Lower leg skin (tissue), 4 donors: ENCODE measurements at regions not wholly inside any gene's neighbourhood (a gene's known extent, or its start where the extent isn't known, plus 50 kb on each side); places are given as distances from the start of the nearest gene placed in this dataset.

Experiments used
- DNase-seq, 2 donors: peaks; one replicate each; pipeline ENCODE4 v3.0.0-alpha.2; 2019; ENCODE audit warnings: low spot score in 2 of 2
- H3K4me3 ChIP-seq: fragments of 200-600 bp; sonication (generic); 2 replicates; pipeline ENCODE4 v1.5.1; 2017; ENCODE audit warnings: mild to moderate bottlenecking, low read depth; ENCODE audit not compliant: poor library complexity, severe bottlenecking
- POLR2A ChIP-seq, 2 donors: fragments of 450-650 bp; IDR thresholded peaks; one replicate each; pipeline ENCODE4 v1.6.1; 2016 to 2017; ENCODE audit warnings: antibody characterized with exemption in 2 of 2, mild to moderate bottlenecking in 1 of 2, moderate library complexity in 1 of 2
- WGBS, 2 donors: methylation state at CpG; one replicate each; pipeline ENCODE4 v1.1.5; 2018; 5-methylcytosine and 5-hydroxymethylcytosine counted together
- intact Hi-C: fragments of 100-400 bp; cut with DNase I; formaldehyde crosslinking; loops from one replicate; pipeline ENCODE4 v1.15.0; 2023; ENCODE audit warnings: low total_unique reads
- TF ChIP-seq, protein P1 (sequence below), 3 donors: fragments of 450-650 bp; IDR thresholded peaks; one replicate each; pipeline ENCODE4 v1.5.1; 2016; ENCODE audit warnings: antibody characterized with exemption in 3 of 3, mild to moderate bottlenecking in 3 of 3, moderate library complexity in 2 of 3

GRCh38 chrY:21184271-21184670 lies 326.9 kb upstream of the RBMY1B start:
- DNase-seq, result no peak
- no peak overlapping the region for H3K4me3 ChIP-seq
- no peak for TF ChIP-seq POLR2A (IDR thresholded peaks at IDR 0.05)
- TF ChIP-seq, protein P1, sequence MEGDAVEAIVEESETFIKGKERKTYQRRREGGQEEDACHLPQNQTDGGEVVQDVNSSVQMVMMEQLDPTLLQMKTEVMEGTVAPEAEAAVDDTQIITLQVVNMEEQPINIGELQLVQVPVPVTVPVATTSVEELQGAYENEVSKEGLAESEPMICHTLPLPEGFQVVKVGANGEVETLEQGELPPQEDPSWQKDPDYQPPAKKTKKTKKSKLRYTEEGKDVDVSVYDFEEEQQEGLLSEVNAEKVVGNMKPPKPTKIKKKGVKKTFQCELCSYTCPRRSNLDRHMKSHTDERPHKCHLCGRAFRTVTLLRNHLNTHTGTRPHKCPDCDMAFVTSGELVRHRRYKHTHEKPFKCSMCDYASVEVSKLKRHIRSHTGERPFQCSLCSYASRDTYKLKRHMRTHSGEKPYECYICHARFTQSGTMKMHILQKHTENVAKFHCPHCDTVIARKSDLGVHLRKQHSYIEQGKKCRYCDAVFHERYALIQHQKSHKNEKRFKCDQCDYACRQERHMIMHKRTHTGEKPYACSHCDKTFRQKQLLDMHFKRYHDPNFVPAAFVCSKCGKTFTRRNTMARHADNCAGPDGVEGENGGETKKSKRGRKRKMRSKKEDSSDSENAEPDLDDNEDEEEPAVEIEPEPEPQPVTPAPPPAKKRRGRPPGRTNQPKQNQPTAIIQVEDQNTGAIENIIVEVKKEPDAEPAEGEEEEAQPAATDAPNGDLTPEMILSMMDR (IDR thresholded peaks at IDR 0.05), result no peak
- 76% methylated on average over 1 of the region's 1 CpG; no CpG with 5 or more reads in 1 of the 2 donors for WGBS, 2 donors
- intact Hi-C loops, result no loop called here

DNA sequence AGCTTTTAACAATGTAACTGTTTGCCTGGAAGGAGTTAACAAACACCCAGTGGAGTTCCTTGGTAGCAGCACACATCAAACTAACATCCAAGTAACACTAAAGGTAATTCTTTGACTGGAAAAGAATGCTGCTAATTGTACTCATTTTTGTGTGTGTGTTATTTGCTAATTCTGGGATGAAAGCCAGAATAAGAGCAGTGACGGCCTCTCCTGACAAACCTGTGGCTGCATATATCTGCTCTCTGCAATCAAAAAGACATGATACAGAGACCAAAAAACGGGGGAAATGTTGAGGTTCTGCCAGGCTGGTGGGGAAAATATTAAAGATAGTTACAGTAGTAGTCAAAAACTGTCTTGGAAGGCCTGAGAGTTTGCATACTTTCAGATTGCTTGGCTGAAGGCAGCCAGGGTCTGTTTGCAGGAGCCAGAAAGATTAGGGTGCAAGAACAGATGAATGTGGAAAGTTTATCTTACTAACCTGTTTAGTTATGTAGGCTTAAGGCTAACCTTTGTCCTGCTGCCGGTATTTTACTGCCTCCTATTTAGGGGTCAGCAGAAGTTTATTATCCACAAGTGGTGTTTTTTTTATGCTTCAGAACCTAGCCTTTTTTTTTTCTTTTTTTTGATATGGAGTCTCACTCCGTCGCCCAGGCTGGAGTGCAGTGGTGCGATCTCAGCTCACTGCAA lies 325.6 kb upstream of the RBMY1B start:
- TF ChIP-seq, protein P1 (IDR thresholded peaks at IDR 0.05), result no peak
- no peak for TF ChIP-seq POLR2A (IDR thresholded peaks at IDR 0.05)
- no peak overlapping the region for H3K4me3 ChIP-seq
- intact Hi-C loops, result no loop called here
- no peak for DNase-seq
- WGBS, 2 donors, result 74% methylated on average over 6 of the region's 6 CpGs; no CpG with 5 or more reads in 1 of the 2 donors

DNA sequence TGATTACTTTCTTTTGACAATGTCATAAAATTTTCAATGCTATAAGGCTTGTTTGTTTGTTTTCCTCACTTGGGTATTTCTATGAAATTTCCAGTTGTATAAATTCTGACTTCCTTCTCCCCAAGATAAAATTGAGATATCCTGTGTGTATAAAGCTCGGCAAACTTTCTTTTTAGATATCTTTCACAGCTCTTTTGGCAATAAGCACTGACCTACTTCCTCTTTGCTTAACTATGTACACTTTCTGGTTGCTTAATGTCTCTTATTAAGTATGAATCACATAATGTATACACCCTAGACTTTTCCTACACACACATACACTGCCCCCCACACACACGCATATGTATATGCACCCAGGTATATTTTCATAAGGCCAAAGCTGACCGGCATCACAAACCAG lies 318.4 kb upstream of the RBMY1B start:
- intact Hi-C loops, result no loop called here
- WGBS, 2 donors, result 75% methylated on average over 3 of the region's 3 CpGs; no CpG with 5 or more reads in 1 of the 2 donors
- no peak for TF ChIP-seq POLR2A (IDR thresholded peaks at IDR 0.05)
- TF ChIP-seq, protein P1 (IDR thresholded peaks at IDR 0.05), result no peak
- DNase-seq, result no peak
- H3K4me3 ChIP-seq, result no peak overlapping the region

DNA sequence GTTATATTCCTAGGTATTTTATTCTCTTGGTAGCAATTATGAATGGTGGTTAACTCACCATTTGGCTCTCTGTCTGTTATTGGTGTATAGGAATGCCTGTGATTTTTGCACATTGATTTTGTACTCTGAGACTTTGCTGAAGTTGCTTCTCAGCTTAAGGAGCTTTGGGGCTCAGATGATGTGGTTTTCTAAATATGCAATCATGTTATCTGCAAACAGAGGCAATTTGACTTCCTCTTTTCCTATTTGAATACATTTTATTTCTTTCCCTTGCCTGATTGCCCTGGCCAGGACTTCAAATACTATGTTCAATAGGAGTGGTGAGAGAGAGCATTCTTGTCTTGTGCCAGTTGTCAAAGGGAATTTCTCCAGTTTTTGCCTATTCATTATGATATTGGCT lies 310.9 kb upstream of the RBMY1B start:
- H3K4me3 ChIP-seq, result no peak overlapping the region
- DNase-seq, result no peak
- TF ChIP-seq, protein P1 (IDR thresholded peaks at IDR 0.05), result no peak
- intact Hi-C loops, result no loop called here

GRCh38 chrY:21227849-21228248 lies 283.3 kb upstream of the RBMY1B start:
- WGBS, 2 donors, result 92% methylated on average over 2 of the region's 3 CpGs; no CpG with 5 or more reads in 1 of the 2 donors
- TF ChIP-seq, protein P1 (IDR thresholded peaks at IDR 0.05), result no peak
- no peak for TF ChIP-seq POLR2A (IDR thresholded peaks at IDR 0.05)
- intact Hi-C loops, result no loop called here

GRCh38 chrY:21240221-21240620 lies 270.9 kb upstream of the RBMY1B start:
- DNase-seq, result no peak
- intact Hi-C loops, result no loop called here
- TF ChIP-seq POLR2A (IDR thresholded peaks at IDR 0.05), result no peak
- TF ChIP-seq, protein P1 (IDR thresholded peaks at IDR 0.05), result no peak
- 28% methylated on average over 4 of the region's 4 CpGs; no CpG with 5 or more reads in 1 of the 2 donors for WGBS, 2 donors
- no peak overlapping the region for H3K4me3 ChIP-seq

More at GRCh38 chrY:21227849-21228248, 283.3 kb upstream of the RBMY1B start:
- no peak for DNase-seq
- no peak overlapping the region for H3K4me3 ChIP-seq
